ENCODE measurements at regions not wholly inside any gene's neighbourhood (a gene's known extent, or its start where the extent isn't known, plus 50 kb on each side); places are given as distances from the start of the nearest gene placed in this dataset.
"Not testable (repeated sequence)": the region's sequence is repeated elsewhere in the genome, so short reads cannot be mapped to it uniquely, and the experiment has no call there.

GRCh38 chrX:150088766-150089518 is 150.7 kb upstream of the EOLA2 start (continued):
- TF ChIP-seq JUND (IDR thresholded peaks at IDR 0.05) (no peak), FOXA2 (IDR thresholded peaks at IDR 0.05) (no peak), FOXA1 (IDR thresholded peaks at IDR 0.05) (no peak)

- not testable (repeated sequence) for DNase-seq (ENCODE audit: low spot score); H3K36me3 ChIP-seq (ENCODE audit: control insufficient read depth in 4 of 4, insufficient read depth in 3 of 4, low read depth in 1 of 4, low read length in 3 of 4); H3K9me3 ChIP-seq (ENCODE audit: control insufficient read depth in 4 of 4, low read length in 3 of 4); H3K4me1 ChIP-seq (ENCODE audit: control insufficient read depth in 4 of 4, insufficient read depth in 4 of 4, low read length in 3 of 4); H3K4me3 ChIP-seq (ENCODE audit: low read depth in 1 of 3, low read length in 3 of 3); H3K9ac ChIP-seq (ENCODE audit: low read depth in 1 of 2, low read length in 2 of 2); H3K27me3 ChIP-seq (ENCODE audit: control insufficient read depth in 4 of 4, insufficient read depth in 4 of 4, low read length in 3 of 4); H3K27ac ChIP-seq (ENCODE audit: low read depth in 1 of 2, low read length in 2 of 2)
- 99% methylated on average over 4 of the region's 4 CpGs for WGBS
Observed at GRCh38 chrX:150091300-150091699, 153.0 kb upstream of the EOLA2 start.

GRCh38 chrX:150092549-150092948 is 154.3 kb upstream of the EOLA2 start:
- H3K27ac ChIP-seq (ENCODE audit: low read depth in 1 of 2, low read length in 2 of 2): no peak overlapping the region
- no peaks in the 10 kb centered on the region for H3K4me1 ChIP-seq (ENCODE audit: control insufficient read depth in 4 of 4, insufficient read depth in 4 of 4, low read length in 3 of 4)
- H3K4me3 ChIP-seq (ENCODE audit: low read depth in 1 of 3, low read length in 3 of 3): no peak overlapping the region
- no peaks in the 10 kb centered on the region for H3K36me3 ChIP-seq (ENCODE audit: control insufficient read depth in 4 of 4, insufficient read depth in 3 of 4, low read depth in 1 of 4, low read length in 3 of 4)
- no peak overlapping the region for H3K9ac ChIP-seq (ENCODE audit: low read depth in 1 of 2, low read length in 2 of 2)
- H3K9me3 ChIP-seq (ENCODE audit: control insufficient read depth in 4 of 4, low read length in 3 of 4): no peaks in the 10 kb centered on the region
- DNase-seq (ENCODE audit: low spot score): no peak
- TF ChIP-seq FOXA2 (IDR thresholded peaks at IDR 0.05) (no peak), JUND (IDR thresholded peaks at IDR 0.05) (no peak), FOXA1 (IDR thresholded peaks at IDR 0.05) (no peak), SP1 (IDR thresholded peaks at IDR 0.05) (no peak), ZBTB33 (IDR thresholded peaks at IDR 0.05) (no peak), EGR1 (IDR thresholded peaks at IDR 0.05; ENCODE audit: low read depth in 2 of 2) (no peak), MAX (IDR thresholded peaks at IDR 0.05) (no peak), HNF4G (IDR thresholded peaks at IDR 0.05) (no peak), HNF4A (conservative IDR thresholded peaks at IDR 0.05) (no peak), YY1 (IDR thresholded peaks at IDR 0.05) (no peak), GABPA (IDR thresholded peaks at IDR 0.05 in 1 of 2, conservative IDR thresholded peaks at IDR 0.05 in 1 of 2) (no peak), TAF1 (conservative IDR thresholded peaks at IDR 0.05) (no peak), RXRA (IDR thresholded peaks at IDR 0.05) (no peak), RAD21 (IDR thresholded peaks at IDR 0.05) (no peak)
- TF ChIP-seq, protein P1, sequence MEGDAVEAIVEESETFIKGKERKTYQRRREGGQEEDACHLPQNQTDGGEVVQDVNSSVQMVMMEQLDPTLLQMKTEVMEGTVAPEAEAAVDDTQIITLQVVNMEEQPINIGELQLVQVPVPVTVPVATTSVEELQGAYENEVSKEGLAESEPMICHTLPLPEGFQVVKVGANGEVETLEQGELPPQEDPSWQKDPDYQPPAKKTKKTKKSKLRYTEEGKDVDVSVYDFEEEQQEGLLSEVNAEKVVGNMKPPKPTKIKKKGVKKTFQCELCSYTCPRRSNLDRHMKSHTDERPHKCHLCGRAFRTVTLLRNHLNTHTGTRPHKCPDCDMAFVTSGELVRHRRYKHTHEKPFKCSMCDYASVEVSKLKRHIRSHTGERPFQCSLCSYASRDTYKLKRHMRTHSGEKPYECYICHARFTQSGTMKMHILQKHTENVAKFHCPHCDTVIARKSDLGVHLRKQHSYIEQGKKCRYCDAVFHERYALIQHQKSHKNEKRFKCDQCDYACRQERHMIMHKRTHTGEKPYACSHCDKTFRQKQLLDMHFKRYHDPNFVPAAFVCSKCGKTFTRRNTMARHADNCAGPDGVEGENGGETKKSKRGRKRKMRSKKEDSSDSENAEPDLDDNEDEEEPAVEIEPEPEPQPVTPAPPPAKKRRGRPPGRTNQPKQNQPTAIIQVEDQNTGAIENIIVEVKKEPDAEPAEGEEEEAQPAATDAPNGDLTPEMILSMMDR (IDR thresholded peaks at IDR 0.05; ENCODE audit: low read depth, low read length, missing input control): no peak
- TF ChIP-seq, protein P2, sequence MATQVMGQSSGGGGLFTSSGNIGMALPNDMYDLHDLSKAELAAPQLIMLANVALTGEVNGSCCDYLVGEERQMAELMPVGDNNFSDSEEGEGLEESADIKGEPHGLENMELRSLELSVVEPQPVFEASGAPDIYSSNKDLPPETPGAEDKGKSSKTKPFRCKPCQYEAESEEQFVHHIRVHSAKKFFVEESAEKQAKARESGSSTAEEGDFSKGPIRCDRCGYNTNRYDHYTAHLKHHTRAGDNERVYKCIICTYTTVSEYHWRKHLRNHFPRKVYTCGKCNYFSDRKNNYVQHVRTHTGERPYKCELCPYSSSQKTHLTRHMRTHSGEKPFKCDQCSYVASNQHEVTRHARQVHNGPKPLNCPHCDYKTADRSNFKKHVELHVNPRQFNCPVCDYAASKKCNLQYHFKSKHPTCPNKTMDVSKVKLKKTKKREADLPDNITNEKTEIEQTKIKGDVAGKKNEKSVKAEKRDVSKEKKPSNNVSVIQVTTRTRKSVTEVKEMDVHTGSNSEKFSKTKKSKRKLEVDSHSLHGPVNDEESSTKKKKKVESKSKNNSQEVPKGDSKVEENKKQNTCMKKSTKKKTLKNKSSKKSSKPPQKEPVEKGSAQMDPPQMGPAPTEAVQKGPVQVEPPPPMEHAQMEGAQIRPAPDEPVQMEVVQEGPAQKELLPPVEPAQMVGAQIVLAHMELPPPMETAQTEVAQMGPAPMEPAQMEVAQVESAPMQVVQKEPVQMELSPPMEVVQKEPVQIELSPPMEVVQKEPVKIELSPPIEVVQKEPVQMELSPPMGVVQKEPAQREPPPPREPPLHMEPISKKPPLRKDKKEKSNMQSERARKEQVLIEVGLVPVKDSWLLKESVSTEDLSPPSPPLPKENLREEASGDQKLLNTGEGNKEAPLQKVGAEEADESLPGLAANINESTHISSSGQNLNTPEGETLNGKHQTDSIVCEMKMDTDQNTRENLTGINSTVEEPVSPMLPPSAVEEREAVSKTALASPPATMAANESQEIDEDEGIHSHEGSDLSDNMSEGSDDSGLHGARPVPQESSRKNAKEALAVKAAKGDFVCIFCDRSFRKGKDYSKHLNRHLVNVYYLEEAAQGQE (IDR thresholded peaks at IDR 0.05): no peak
- TF ChIP-seq, protein P3, sequence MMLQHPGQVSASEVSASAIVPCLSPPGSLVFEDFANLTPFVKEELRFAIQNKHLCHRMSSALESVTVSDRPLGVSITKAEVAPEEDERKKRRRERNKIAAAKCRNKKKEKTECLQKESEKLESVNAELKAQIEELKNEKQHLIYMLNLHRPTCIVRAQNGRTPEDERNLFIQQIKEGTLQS (IDR thresholded peaks at IDR 0.05): no peak
- 94% methylated on average over 4 of the region's 4 CpGs for WGBS
- H3K27me3 ChIP-seq (ENCODE audit: control insufficient read depth in 4 of 4, insufficient read depth in 4 of 4, low read length in 3 of 4): no peaks in the 10 kb centered on the region
